ENCODE measurements at regions not wholly inside any gene's neighbourhood (a gene's known extent, or its start where the extent isn't known, plus 50 kb on each side); places are given as distances from the start of the nearest gene placed in this dataset.

DNA sequence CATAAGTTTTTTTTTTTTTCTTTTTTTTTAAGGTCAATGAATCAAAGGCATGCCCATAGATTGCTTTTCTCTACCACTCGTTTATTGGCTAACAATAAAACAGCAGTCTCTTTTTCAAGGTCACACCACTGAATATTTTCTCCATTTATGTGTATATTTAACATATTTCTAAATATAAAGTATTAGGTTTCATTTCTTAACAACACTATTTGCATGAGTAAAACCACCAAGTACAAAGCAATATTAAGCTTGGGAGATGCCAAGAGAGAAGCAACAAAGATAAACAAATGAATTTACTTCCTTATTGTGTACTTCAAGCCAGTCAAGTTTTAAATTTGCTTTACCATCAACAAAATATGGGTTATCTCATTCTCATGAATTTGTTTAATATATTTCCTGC, 708.9 kb upstream of the CCDC179 start:
- TF ChIP-seq, protein P1, sequence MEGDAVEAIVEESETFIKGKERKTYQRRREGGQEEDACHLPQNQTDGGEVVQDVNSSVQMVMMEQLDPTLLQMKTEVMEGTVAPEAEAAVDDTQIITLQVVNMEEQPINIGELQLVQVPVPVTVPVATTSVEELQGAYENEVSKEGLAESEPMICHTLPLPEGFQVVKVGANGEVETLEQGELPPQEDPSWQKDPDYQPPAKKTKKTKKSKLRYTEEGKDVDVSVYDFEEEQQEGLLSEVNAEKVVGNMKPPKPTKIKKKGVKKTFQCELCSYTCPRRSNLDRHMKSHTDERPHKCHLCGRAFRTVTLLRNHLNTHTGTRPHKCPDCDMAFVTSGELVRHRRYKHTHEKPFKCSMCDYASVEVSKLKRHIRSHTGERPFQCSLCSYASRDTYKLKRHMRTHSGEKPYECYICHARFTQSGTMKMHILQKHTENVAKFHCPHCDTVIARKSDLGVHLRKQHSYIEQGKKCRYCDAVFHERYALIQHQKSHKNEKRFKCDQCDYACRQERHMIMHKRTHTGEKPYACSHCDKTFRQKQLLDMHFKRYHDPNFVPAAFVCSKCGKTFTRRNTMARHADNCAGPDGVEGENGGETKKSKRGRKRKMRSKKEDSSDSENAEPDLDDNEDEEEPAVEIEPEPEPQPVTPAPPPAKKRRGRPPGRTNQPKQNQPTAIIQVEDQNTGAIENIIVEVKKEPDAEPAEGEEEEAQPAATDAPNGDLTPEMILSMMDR (IDR thresholded peaks at IDR 0.05; ENCODE audit: insufficient read depth, low read depth, low read length, missing control alignments): no peak
- H3K4me3 ChIP-seq (ENCODE audit: low read length): no peak overlapping the region
- DNase-seq (ENCODE audit: low read depth): no peak

DNA sequence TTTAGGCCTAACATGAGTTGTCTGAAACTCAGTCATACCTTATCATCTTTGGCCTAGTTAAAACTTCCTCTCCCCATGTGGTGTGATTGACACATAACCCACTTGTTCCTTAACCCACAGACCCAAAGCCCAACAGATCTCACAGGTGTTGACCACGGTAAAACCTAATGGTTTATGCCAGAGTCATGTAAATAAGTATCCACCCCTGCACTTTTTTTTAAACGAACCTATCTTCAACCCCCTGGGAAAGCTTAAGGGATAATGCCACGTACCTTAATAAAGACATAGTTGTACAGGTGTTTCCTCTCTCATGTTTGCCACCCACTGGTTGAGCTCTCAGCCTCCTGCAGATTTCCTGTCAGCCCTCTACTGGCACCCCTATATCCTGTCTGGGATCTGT, 709.3 kb upstream of the CCDC179 start:
- no peak for DNase-seq (ENCODE audit: low read depth)
- TF ChIP-seq, protein P1 (IDR thresholded peaks at IDR 0.05; ENCODE audit: insufficient read depth, low read depth, low read length, missing control alignments): no peak
- no peak overlapping the region for H3K4me3 ChIP-seq (ENCODE audit: low read length)

DNA sequence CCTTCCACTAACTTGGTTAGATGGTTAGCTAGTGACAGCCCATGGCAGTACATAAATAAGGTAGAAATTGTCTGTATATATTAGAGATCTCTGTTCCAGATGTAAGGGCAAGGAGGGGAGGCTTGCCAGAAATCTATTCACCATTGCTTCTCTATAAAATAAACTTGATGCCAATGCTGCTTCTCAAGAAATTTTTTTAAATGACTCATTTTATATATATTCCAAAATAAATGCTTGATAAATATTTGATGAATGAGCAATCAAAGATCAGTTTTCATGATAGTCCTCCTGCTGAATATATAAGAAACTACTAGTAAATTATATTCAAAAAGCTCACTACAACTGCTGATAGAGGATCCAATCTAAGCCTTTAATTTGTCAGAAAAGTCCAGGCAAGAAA, 710.6 kb upstream of the CCDC179 start:
- TF ChIP-seq, protein P1 (IDR thresholded peaks at IDR 0.05; ENCODE audit: insufficient read depth, low read depth, low read length, missing control alignments): no peak
- no peak for DNase-seq (ENCODE audit: low read depth)

DNA sequence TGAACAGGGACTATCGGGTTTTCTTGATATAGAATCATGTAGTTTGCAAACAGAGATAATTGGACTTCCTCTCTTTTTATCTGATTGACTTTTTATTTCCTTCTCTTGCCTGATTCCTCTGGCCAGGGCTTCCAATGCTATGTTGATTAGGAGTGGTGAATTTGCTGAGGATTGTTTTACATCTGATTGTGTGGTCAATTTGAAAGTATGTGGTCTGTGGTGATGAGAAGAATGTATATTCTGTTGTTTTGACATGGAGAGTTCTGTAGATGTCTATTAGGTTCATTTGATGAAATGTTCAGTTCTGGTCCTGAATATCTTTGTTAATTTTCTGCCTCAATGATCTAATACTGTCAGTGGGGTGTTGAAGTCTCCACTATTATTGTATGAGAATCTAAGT, 713.2 kb upstream of the CCDC179 start:
- no peak for DNase-seq (ENCODE audit: low read depth)
- no peak overlapping the region for H3K4me3 ChIP-seq (ENCODE audit: low read length)
- TF ChIP-seq, protein P1 (IDR thresholded peaks at IDR 0.05; ENCODE audit: insufficient read depth, low read depth, low read length, missing control alignments): no peak

More for the DNA sequence above, 710.6 kb upstream of the CCDC179 start:
- H3K4me3 ChIP-seq (ENCODE audit: low read length): no peak overlapping the region

DNA sequence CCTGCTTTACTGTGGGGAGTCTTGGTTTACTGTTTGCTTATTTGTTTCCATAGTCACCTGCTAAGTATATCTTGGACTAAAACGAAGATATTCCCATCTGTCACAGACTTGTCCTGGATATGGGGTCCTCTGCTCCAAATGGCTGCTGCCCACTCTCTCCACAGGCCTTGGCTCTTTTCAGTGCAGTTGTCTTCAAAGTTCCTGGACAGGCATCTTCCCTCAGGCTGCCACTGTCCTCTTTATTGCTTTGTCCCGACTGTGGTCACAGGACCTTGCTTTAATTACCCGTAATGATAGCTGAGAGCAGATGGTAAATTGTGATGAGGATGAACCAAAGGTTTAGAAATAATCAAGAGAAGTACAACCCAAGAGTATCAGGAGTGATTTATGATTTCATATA, 713.9 kb upstream of the CCDC179 start:
- TF ChIP-seq, protein P1 (IDR thresholded peaks at IDR 0.05; ENCODE audit: insufficient read depth, low read depth, low read length, missing control alignments): no peak
- H3K4me3 ChIP-seq (ENCODE audit: low read length): no peak overlapping the region
- no peak for DNase-seq (ENCODE audit: low read depth)

DNA sequence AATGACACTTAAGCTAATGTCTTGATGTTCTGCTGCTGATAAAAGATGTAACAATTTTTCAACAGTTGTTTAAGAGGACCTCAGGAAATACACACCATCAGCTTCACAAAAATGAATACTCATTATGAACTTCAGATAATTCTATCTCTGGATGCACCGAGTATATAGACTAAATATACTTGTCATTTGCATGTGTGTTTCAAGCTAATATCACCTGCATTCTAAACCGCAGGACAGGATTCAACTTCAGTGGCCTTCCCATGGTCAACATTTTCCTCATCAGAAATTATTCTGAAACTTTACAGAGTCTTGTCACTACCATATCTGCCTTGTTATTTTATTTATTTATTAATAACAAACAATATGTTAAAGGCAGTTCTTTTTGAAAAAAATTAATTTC, 717.0 kb upstream of the CCDC179 start:
- DNase-seq (ENCODE audit: low read depth): no peak
- TF ChIP-seq, protein P1 (IDR thresholded peaks at IDR 0.05; ENCODE audit: insufficient read depth, low read depth, low read length, missing control alignments): no peak
- no peak overlapping the region for H3K4me3 ChIP-seq (ENCODE audit: low read length)

DNA sequence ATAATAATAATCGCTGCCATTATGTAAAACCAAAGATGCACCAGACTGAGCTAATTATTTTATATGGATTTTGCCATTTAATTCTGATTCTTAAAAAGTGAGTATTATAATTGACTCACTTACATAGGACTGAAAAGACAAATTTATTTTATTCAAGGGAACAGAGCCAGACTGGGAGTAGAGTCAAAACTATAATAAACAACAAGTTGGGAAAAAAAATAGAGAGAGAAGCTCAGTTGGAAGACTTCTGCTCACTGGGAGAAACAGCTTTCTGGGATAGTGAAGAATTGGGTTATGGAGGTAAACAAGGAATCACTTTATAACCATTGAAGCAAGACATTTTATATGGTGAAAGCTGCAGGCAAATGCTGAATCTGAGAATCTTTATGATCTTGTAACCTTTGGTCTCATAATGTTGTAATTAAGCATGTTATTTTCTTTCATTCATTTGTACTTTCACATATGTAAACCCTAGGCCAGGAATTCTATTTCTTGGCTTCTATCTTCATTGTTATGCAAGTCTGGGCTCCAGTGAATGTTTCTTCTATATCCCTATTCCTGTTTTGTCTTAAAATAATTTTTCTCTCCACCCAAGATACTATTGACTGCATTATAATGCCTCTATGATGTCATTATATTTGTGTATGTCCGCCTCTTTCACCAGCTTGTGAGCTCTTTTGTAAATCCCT, 725.3 kb upstream of the CCDC179 start:
- DNase-seq (ENCODE audit: low read depth): no peak
- TF ChIP-seq, protein P1 (IDR thresholded peaks at IDR 0.05; ENCODE audit: insufficient read depth, low read depth, low read length, missing control alignments): no peak
- no peak overlapping the region for H3K4me3 ChIP-seq (ENCODE audit: low read length)
